ENCODE measurements at regions not wholly inside any gene's neighbourhood (a gene's known extent, or its start where the extent isn't known, plus 50 kb on each side); places are given as distances from the start of the nearest gene placed in this dataset.
"Not testable (repeated sequence)": the region's sequence is repeated elsewhere in the genome, so short reads cannot be mapped to it uniquely, and the experiment has no call there.

GRCh38 chr6:18527836-18528743 is 140.9 kb downstream of the RNF144B start:
- peak; percentile 35 for DNase-seq (ENCODE audit: insufficient read length, low spot score)
- no peak for FAIRE-seq

DNA sequence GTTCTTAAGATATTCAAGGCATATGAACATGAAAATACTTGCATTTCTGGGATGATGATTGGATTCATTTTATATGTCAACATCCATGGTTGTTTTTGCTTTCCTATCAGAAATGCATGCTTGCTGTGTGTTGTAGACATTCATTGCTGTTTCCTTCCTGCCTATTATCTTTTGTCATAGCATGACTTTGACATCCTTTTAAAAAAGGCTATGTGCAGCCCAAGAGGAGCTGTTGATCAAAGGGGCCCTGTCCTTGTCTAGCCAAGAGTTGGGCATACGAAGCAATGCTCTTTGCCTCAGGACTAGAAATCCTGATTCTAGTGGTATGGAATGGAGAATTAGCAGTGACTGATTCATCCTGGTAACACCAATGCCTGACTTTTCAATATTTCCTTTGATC is 143.1 kb downstream of the RNF144B start:
- FAIRE-seq (no peak), DNase-seq (ENCODE audit: insufficient read length, low spot score) (no peak)

GRCh38 chr6:18532139-18532538 is 145.0 kb downstream of the RNF144B start:
- DNase-seq (ENCODE audit: insufficient read length, low spot score) (no peak), FAIRE-seq (no peak)

DNA sequence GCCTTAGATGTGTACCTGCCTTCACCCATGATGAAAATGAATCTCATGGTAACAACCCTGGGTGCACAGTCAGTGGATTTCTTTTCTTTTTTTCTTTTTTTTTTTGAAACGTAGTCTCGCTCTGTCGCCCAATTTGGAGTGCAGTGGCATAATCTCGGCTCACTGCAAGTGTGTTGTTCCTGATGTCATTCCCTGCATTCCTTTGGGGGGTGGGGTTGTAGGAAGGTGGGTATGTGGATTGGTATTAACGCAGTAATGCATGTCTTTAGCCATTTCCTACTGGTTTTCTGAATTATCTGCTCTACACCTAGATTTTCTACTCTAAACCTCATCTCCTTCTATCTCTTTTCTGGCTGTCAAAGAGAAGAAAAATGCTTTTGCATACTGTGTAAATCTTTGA is 146.6 kb downstream of the RNF144B start:
- FAIRE-seq = no peak

DNA sequence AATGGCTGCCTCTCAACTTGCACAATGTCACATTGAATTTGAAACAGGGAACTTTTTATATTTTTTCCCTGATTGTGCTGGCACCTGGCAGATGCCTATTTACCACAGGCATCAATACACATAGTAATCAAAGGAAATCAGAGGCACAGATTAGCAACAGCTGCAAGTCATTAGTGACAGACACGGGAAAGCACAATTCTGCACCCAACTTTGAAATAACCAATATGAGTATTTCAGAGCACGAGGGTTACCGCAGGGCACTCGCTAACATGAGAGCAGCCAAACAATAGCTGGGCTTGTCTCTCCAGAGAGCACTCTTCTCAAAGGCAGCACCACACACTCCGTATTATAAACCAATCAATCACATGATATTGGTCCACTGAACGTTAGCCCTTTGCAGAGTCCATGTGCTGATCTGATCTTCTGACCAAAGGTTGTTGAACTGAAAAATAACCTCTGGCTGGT is 149.5 kb downstream of the RNF144B start:
- DNase-seq (ENCODE audit: insufficient read length, low spot score) = no peak
- peak; percentile 20 for FAIRE-seq

More for the DNA sequence above, 146.6 kb downstream of the RNF144B start:
- no peak for DNase-seq (ENCODE audit: insufficient read length, low spot score)

GRCh38 chr6:18538315-18538714 is 151.2 kb downstream of the RNF144B start:
- FAIRE-seq (no peak), DNase-seq (ENCODE audit: insufficient read length, low spot score) (no peak)

- FAIRE-seq = no peak
Observed at GRCh38 chr6:18543051-18543450, 155.9 kb downstream of the RNF144B start.

GRCh38 chr6:18545142-18545541 is 158.0 kb downstream of the RNF144B start:
- not testable (repeated sequence) for DNase-seq (ENCODE audit: insufficient read length, low spot score); FAIRE-seq

More at GRCh38 chr6:18543051-18543450, 155.9 kb downstream of the RNF144B start:
- no peak for DNase-seq (ENCODE audit: insufficient read length, low spot score)

DNA sequence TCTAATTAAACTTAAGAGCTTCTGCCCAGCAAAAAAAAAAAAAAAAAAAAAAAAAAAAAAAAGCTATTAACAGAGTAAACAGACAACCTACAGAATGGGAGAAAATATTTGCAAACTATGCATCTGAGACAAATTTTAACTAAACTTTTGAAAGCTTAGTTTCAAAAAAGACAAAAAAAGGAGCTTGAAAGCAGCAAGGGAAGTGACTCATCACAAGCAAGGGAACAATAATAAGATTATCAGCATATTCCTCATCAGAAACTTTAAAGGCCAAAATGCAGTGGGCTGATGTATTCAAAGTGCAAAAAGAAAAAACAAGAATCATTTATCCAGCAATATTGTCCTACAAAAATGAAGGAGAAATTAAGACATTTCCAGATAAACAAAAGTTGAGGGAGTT is 158.6 kb downstream of the RNF144B start:
- FAIRE-seq = no peak
- no peak for DNase-seq (ENCODE audit: insufficient read length, low spot score)

DNA sequence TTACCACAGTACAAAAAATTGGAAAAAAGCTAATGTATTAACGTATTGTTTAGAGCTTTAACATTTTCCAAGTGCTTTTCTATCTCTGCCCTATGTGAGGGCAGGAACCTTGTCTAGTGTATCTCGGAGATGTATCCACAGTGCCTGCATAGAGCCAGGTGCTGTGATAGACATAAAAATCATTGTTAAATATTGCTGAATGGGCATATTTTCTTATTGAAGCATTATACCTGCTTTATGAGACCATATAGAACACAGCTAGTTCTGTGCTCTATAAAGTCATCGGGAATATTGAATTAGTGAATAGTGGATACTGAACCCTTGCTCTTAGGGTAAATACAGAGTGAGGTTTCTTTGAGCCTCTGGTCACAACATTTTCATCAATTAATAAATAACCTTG is 163.0 kb downstream of the RNF144B start:
- FAIRE-seq (no peak), DNase-seq (ENCODE audit: insufficient read length, low spot score) (no peak)

DNA sequence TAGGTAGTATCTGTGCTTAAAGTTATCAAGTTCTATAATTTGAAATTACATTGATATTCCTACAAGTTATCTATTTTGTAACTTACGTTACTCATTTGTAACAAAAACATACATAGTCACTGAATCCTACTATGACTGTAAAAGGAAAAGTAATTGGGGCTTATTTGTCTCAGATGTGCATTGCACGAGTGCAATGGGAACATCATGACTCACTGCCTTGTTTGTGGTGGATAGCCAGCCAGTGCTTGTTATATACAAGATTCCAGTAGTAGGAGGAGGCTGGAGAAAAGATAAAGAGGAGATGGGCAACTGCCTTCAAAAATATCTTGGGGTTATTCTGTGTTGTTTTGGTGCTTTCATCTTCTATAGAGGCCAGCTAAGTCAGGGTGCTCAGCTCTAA is 164.1 kb downstream of the RNF144B start:
- FAIRE-seq (no peak), DNase-seq (ENCODE audit: insufficient read length, low spot score) (no peak)

- DNase-seq (ENCODE audit: insufficient read length, low spot score) (no peak), FAIRE-seq (no peak)
Observed at GRCh38 chr6:18555750-18556149, 168.6 kb downstream of the RNF144B start.

DNA sequence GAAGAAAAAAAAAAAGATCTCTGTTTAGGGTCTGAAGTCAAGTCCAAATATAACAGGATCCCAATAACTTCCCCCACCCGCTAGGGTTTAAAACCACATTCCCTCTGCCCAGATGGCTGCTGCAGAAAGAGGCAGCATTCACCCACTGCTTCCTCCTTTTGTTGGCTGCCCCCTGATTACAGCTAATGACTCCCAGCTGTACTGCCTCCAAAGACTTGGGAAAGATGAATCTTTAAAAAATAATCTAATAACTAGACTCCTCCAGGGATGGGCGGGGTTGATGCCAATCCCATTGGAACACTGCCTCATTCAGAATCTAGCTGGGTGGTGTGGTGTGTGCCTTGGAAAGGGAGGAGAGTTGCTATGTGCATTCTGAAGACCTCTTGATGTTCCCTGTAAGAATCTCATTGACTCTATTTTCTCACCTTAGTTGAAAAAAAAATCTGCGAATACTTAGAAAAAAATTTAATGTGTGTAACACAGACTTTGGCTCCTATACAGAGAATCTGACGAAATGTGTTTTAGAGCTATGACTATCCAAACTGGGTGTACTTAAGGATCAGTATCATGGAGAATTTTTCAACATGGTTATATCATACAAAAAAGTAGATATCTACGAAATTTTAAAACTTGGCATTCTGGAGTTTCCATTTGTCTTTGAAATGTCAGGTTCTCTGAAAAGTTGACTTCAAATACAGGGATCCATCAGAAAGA is 174.0 kb downstream of the RNF144B start:
- DNase-seq (ENCODE audit: insufficient read length, low spot score) = no peak
- no peak for FAIRE-seq

DNA sequence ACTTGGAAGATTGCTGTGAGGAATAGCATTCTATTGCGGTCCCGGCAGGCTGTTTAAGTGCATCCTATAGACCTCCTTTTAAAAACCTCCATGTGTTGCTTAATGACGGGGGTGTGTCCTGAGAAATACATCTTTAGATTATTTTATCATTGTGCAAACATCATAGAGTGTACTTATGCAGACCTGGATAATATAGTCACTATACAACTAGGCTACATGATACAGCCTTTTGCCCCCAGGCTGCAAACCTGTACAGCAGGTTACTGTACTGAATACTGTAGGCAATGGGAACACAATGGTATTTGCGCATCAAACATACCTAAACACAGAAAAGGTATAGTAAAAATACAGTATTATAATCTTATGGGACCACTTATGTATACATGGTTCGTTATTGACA is 175.6 kb downstream of the RNF144B start:
- DNase-seq (ENCODE audit: insufficient read length, low spot score) = no peak
- no peak for FAIRE-seq

- DNase-seq (ENCODE audit: insufficient read length, low spot score) (no peak), FAIRE-seq (no peak)
Observed at GRCh38 chr6:18564775-18565174, 177.6 kb downstream of the RNF144B start.

GRCh38 chr6:18565231-18565630 is 178.1 kb downstream of the RNF144B start:
- FAIRE-seq (no peak), DNase-seq (ENCODE audit: insufficient read length, low spot score) (no peak)

GRCh38 chr6:18567380-18567779 is 180.2 kb downstream of the RNF144B start:
- FAIRE-seq (no peak), DNase-seq (ENCODE audit: insufficient read length, low spot score) (no peak)

DNA sequence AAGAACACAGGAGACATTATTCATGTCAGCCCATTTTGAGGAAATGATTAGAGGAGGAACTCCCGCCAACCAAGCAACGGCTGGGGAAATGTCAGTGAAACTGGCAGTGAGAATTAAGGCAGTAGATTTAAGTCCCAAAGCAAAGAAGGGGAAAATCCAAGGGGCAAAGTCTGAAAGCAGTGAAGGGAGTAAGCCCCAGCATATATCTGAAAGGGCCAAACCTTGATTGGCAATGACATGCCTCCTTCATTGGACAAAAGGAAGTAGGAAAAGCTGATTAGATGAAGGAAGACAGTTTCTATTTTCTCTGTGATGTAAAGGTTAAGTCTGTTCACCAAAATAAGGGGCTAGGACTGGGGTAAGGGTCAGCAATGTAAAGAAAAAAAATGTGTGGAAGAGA is 190.3 kb downstream of the RNF144B start:
- no peak for FAIRE-seq

GRCh38 chr6:18579166-18579565 is 192.0 kb downstream of the RNF144B start:
- DNase-seq (ENCODE audit: insufficient read length, low spot score) (no peak), FAIRE-seq (no peak)

More for the DNA sequence above, 190.3 kb downstream of the RNF144B start:
- no peak for DNase-seq (ENCODE audit: insufficient read length, low spot score)

GRCh38 chr6:18579869-18580268 is 192.7 kb downstream of the RNF144B start:
- DNase-seq (ENCODE audit: insufficient read length, low spot score) (no peak), FAIRE-seq (no peak)

DNA sequence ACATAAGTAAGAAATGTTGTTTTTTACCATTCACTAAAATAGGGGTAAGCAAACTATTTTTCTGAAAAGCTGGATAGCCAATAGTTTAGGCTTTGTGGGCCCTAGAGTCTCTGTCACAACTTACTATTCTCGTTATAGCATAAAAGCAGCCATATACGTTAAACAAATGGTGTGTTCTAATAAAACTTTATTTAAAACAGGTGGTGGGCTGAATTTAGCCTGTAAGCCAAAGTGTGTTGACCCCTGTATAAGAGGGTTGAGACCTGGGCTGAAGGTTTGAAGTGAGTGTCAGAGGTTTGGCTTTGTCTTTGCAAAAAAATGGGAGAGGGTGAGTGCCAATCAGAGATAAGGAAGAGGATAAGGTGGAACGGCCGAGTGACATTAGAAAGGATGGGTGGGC is 197.2 kb downstream of the RNF144B start:
- DNase-seq (ENCODE audit: insufficient read length, low spot score) (no peak), FAIRE-seq (no peak)

Data from HTR-8/SVneo (cell line).